GM21423 (cell line): ENCODE measurements at regions not wholly inside any gene's neighbourhood (a gene's known extent, or its start where the extent isn't known, plus 50 kb on each side); places are given as distances from the start of the nearest gene placed in this dataset.
"Not testable (repeated sequence)": the region's sequence is repeated elsewhere in the genome, so short reads cannot be mapped to it uniquely, and the experiment has no call there.

Source experiments
- ATAC-seq: cut with Tn5 transposase; IDR thresholded peaks from one replicate; pipeline ENCODE4 v1.9.1; 2021; ENCODE audit warnings: mild to moderate bottlenecking, moderate library complexity; ENCODE audit not compliant: unreplicated experiment

DNA sequence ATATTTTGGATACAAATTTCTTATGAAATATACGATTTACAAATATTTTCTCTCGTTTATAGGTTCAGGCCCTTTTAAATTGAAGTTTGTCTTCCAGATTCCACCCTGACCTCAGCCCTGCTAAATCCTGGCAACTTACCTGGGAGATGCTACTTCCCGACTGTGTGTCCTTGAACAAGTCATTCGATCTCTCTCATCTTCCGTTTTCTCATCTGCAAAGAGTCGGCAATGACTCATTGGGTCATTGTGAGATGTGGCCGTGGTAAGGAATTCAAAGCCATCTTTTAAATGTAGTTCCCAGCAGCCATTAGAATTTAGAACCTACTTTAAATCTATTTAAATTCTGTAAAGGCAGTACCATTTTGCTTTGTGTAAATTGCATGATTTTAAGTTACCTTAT lies 72.5 kb downstream of the LHX2 start:
- no peak for ATAC-seq

DNA sequence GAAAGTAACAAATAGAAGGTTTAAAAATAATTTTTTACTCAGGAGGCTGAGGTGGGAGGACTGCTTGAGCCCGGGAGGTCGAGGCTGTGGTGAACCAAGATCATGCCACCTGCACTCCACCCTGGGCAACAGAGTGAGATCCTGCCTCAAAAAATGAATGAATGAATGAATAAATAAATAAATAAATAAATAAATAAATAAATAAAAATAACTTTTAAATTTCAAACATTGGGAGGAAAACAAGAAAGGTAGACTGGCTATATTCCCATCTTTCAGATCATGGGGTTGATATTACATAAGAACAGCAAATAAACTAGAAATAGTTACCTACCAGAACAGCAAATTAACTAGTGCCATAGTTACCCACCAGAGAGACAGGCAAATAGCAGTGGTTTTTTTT lies 75.7 kb downstream of the LHX2 start:
- ATAC-seq, result no peak

DNA sequence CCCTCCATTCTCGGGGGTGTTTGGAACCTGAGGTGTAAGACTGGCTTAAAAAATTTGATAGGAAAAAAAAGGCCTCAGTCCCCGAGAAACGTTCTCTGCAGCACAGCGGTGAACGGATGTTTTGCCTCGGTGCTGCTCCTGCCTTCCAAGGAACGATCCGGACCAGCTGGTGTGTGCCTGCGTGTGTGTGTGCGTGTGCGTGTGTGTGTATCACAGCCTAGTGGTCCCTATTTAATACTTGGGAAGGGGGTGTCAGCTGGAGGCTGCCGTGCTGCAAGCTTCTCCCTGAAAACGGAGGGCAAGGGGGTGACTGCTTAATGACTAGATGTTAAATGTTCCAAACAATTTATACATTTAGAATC lies 76.9 kb downstream of the LHX2 start:
- ATAC-seq, result no peak

DNA sequence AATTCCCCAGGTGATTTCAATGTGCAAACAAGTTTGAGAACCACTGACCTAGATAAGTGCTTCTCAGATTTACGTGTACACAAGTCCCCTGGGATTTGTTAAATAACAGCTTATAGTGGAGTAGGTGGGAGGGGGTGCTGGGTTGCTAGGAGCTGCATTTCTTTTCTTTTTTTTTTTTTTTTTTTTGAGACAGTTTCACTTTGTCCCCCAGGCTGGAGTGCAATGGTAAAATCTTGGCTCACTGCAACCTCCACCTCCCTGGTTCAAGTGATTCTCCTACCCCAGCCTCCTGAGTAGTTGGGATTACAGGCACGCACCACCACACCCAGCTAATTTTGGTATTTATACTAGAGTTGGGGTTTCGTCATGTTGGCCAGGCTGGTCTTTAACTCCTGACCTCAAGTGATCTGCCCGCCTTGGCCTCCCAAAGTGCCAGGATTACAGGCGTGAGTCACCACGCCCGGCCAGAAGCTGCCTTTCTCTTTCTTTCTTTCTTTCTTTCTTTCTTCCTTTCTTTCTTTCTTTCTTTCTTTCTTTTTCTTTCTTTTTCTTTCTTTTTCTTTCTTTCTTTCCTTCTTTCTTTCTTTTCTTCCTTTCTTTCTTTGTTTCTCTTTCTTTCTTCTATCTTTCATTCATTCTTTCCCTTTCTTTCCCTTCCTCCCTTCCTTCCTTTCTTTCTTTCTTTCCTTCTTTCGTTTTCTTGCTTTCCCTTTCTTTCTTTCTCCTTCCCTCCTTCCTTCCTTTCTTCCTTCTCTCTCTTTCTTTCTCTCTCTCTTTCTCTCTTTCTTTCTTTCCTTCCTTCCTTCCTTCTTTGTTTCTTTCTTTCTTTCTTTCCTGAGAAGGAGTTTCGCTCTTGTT lies 78.3 kb downstream of the LHX2 start:
- not testable (repeated sequence) for ATAC-seq

DNA sequence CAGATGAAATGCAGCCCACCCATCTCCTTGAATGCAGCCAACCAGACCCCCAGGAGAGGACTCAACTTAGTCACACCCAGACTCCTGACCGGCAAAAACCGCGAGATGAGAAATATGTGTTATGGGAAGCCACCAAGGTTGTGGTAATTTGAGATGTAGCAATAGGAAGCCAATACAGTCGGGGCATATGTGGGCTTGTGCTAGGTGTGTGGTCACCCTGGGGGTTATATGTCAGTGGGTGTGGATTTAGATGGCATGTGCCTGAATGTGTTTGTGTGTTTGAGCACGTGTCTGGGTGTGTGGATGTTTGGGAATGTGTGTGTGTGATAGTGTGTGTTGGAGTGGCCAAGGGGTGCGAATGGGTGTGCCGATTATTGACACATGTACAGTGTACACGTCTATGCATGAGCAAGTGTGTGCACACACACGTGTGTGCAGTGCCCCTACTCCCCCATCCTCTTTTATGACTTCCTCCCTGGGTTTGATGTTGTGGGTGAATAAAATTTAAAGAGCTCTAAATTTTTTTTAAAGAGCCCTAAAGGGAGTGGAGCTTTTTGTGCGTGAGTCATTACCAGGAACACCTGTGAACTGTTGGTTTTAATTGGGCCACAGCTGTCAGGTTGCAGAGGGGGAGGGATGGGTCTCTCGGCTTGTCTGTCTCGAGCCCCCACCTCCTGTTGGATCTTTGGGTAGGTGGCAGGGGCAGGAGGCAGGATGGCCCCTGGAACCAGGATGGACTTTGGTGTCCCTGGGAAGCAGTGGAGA lies 86.8 kb downstream of the LHX2 start:
- ATAC-seq, result no peak

DNA sequence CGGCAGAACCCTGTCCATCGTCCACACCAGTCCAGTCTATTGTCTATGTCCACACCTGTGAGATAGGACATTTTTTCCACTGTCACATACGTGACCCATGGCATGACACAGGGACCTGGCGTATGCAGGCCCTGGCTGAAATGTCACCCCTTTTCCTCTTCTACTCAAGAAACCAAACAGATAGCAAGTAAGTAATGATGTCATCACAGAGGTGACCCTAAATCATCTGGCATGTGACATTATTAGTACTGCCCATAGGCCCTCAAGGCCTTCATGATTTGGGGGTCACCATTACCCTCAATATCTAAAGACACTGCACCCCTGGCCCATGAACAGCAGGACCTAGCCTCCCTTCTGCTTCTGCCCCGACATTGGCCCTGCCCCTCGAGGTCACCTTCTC lies 88.3 kb downstream of the LHX2 start:
- no peak for ATAC-seq

DNA sequence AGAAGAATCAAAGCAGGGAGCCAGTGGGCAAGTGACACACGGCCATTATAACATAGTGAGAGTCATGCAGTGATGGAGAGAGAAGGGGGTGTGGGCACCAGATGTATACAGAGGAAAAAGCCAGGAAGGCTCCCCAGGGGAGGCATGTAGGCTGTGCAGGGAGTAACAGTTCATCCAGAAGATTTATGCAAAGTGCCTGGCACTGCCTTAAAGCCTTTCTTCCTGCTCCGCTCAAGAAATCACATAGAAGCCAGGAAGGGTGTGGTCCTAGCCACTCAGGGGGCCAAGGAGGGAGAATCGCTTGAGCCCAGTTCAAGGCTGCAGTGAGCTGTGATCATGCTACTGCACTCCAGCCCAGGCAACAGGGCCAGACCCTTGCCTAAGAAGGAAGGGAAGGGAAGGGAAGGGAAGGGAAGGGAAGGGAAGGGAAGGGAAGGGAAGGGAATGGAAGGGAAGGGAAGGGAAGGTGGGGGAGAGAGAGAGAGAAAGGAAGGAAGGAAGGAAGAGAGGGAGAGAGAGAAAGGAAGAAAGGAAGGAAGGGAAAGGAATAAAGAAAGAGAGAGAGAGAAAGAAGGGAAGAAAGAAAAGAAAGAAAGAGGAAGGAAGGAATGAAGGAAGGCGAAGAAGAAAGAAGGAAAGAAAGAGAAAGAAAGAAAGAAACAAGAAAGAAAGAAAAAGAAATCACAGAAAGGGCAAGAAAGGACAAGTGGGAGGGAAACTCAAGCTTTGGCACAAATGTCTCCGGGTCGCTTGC lies 89.8 kb downstream of the LHX2 start:
- ATAC-seq, result no peak

DNA sequence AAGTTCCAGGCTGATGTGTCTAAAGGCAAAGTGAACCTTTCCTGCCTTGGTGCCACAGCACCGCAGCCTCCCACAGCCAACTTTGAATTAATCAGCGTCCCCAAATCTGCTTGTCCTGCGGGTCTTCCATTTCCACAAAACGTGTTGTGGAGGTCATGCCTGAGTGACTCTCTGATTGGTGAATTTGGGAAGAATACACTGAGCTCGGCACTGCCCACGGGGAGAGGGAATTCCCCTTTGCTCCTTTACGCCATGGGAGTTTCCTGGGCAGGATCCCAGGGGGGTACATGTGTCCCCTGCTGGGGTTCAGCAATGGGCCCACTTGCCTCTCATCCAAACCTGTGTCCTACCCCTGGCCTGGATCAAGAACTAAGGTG lies 90.4 kb downstream of the LHX2 start:
- no peak for ATAC-seq

DNA sequence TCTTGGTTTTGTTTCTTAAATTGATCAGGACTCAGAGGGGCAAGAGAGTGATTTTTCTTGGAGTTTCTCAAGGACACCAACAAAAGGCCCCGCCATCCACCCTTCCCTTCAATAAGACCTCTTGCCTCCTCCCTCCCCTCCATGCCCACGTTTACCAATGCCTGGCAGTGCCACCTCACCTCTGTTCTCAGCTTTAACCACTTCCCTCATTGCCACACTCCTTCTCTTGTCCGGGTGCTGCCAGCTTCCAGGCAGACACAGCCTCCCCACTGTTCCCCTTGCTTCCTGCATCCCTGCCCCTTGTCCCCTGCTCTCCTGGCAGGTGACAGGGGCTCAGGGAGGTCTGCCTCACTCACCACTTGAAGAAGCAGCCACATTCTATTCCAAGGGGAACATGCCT lies 90.8 kb downstream of the LHX2 start:
- ATAC-seq, result no peak

DNA sequence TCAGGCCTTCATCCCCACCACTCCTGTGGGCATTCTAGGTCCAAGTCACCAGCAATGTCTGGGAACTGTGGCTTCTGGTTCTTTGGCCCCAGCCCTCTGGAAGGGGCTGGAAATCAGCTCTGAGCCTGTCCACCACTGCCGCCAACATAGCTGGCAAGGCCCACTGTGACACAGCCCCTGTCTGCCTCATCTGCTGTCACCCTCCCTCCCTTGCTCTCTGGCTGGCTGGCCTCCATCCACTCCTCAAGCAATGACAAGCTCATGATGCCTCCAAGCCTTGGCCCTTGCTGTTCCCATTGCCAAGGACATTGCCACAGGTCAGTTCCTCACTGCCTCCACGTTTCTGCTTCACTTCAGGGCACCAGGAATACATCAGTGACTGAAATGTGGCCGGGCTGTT lies 93.7 kb downstream of the LHX2 start:
- ATAC-seq, result no peak

DNA sequence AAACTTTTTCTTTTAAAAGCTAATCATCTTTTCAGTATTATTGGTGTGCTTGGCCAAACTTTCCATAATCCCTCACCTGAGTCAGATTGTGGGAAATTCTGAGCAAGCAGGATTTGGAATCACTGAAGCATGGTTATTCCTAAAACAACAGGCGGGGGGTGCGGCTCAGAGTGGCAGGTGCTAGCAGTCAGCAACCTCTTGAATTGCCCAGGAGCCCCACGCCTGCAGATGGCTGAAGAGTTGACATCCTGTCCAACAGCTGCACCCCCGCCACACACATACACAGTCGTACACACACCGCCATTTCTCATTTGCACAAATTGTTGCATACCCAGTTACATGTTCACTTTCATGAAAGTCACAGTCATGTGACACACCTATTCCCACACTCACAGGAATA lies 96.6 kb downstream of the LHX2 start:
- ATAC-seq, result no peak

DNA sequence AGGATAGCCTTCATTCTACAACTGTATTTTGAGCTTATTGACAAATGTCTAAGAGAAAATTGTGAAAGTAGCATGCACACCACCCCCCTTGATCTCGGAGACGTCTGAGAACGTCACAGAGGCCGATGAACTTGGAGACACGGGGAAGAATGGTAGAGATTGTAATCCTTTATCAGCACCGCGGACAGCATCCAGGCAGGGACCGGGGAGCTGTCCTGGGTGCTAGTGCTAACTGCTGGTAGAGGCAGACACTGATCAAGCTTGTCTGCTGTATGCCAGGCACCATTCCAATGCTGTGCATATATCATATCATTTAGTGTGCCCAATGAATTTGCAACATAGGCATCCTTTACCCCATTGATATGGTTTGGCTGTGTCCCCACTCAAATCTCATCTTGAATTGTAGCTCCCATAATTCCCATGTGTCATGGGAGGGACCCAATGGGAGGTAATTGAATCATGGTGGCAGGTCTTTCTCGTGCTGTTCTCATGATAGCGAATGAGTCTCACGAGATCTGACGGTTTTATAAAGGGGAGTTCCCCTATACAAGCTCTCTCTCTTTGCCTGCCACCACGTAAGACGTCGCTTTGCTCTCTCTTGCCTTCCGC lies 98.8 kb downstream of the LHX2 start:
- ATAC-seq, result no peak

DNA sequence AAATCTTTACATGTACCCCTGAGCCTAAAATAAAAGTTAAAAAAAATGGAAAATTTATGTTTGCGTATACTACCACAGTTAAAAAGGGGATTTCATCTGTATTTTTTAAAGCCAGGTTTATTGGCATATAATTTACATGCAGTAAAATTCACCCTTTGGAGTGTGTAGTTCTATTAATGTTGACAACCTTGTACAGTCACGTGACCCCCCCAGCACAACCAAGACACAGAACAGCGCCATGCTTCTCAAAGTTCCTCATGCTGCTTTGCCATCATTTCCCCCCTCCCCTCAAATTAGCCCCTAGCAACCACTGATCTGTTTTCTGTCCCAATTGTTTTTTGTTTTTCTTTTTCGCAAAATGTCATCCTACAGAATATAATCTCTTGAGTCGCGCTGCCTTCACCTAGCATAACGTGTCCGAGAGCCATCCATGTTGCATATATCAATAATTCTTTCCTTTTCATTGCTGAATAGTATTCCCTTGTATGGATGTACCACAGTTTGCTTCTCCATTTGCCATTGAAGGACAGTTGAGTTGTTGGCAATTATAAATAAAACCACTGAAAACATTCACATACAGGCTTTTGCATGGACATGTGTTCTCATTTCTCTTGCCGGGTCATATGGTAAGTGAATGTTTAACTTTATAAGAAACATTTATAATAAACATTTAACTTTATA lies 105.3 kb downstream of the LHX2 start:
- ATAC-seq, result no peak

DNA sequence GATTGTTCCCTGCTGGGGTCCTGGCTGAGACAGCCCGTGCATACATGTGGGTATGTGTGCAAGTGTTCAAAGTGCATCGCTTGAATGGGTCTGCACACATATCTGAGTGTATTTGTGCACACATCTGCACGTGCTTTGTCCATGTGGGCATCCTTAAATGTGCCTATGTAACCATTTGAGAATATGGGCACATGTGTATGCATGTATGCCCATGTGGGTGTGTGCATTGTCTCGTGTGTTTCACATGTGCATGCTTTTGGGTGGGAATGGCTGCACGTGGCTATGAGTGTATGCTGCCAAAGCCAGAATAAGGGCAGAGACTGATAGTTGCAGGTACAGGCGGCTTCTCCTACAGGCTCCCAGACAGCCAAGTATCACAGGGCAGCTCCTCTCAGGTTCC lies 107.3 kb downstream of the LHX2 start:
- ATAC-seq, result no peak

DNA sequence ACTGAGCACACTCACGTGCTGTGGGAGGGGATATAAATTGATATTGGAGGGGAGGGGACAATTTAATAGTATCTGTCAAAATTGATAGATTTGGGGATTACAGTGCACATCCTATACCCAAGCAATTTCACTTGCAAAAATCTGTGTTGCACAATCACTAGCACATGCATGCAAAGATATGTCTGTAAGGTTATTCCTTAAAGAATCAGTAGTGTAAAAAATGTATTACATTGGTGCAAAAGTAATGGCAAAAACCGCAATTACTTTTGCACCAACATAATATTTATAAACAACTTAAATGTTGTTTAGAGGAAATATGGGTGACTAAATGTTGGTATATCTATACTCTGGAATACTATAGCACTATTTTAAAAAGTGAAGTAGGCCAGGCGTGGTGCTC lies 108.7 kb downstream of the LHX2 start:
- no peak for ATAC-seq

DNA sequence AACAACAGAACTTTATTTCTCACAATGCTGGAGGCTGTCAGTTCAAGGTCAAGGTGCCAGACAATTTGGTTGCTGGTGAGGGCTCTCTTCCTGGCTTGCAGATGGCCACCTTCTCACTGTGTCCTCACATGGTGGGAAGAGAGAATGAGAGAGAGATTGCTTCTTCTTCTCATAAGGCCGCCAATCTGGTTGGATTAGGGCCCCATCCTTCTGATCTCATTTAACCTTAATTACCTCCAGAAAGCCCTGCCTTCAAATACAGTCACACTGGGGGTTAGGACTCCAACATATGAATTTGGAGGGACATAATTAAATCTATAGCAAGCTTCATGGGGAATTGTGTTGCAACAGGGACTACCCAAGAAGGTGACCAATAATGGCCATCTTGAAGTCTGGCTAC lies 110.2 kb downstream of the LHX2 start:
- no peak for ATAC-seq

DNA sequence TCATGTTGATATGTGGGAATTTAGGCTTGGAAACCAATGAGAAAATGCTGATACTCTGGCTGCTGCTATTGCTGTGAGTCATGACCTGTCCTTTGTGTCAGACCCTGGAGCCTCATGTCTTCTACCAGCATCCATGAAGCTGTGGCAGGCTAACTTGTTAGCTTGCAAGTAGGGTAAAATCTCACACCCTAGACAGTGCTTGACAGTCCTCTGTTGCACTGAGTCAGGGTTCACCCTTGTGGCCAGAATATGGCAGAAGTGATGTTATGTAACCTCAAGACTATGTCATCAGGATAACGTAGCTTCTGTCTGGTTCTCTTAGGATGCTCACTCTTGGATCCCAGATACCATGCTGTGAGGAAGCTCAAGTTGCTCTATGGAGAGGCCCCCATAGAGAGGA lies 110.8 kb downstream of the LHX2 start:
- no peak for ATAC-seq

DNA sequence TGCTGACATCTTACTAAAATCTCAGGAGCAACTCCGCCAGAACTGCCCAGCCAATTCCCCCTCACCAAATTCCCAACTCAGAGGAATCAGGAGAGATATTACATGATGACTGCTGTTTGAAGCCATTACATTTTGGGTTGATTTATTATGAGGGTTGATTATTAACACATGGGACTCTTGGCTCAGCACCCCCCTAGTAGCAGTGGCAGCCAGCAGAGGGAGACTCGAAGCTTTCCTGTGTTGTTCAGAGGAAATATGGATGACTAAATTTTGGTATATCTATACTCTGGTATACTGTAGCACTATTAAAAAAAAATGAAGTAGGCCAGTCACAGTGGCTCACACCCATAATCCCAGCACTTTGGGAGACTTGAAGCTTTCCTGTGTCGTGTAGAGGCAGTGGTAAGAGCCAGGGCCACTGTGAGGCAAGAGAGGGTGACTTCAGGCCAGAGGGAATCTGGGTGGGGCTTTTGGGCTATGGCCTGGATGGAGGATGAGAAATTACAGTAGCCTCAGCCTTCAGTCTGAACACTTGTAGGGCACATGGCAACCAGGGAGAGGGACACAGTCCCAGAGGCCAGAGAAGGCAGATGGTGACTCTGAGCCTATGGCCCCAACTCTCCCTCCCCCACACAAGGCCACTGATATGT lies 111.4 kb downstream of the LHX2 start:
- no peak for ATAC-seq

DNA sequence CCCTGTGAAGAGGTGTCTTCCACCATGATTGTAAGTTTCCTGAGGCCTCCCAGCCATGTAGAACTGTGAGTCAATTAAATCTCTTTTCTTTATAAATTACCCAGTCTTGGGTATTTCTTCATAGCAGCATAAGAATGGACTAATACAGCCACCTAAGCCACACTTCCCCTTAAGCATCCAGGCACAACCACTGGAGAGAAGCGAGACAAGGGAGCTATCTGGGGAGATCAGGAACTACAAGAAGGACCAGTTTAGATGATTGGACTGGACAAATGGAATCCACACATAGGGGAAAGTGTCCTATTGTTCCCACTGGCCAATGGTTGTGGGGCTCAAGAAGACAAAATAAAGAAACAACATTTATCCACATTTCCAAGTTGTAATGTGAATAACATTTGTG lies 112.1 kb downstream of the LHX2 start:
- ATAC-seq, result not testable (repeated sequence)
